Astrocyte (in vitro differentiated cells and primary cell): ENCODE measurements at regions not wholly inside any gene's neighbourhood (a gene's known extent, or its start where the extent isn't known, plus 50 kb on each side); places are given as distances from the start of the nearest gene placed in this dataset.

Experiments
- DNase-seq: peaks from one replicate; pipeline ENCODE4 v3.0.0-alpha.2; 2010; ENCODE audit warnings: low read depth
- FAIRE-seq: peaks from 2 replicates; lab custom pipeline; 2011; peaks lifted over from hg19 to GRCh38; lab: Jason Lieb, UNC
- H2AFZ ChIP-seq: 2 replicates; pipeline ENCODE4 v1.6.0; 2012; ENCODE audit warnings: low read depth, low read length, inconsistent platforms
- H3K27ac ChIP-seq: 2 replicates; pipeline ENCODE4 v1.5.1; 2011; ENCODE audit warnings: low read depth, low read length, inconsistent platforms
- H3K27me3 ChIP-seq: 2 replicates; pipeline ENCODE4 v1.6.0; 2011; ENCODE audit warnings: low read length, inconsistent platforms; ENCODE audit not compliant: insufficient read depth
- H3K36me3 ChIP-seq: 2 replicates; pipeline ENCODE4 v1.5.1; 2011; ENCODE audit warnings: low read length, inconsistent platforms; ENCODE audit not compliant: insufficient read depth
- H3K4me1 ChIP-seq: 2 replicates; pipeline ENCODE4 v1.5.1; 2011; ENCODE audit warnings: low read length, inconsistent platforms; ENCODE audit not compliant: insufficient read depth
- H3K4me2 ChIP-seq: 2 replicates; pipeline ENCODE4 v1.6.0; 2012; ENCODE audit warnings: low read length, inconsistent platforms
- H3K4me3 ChIP-seq: 2 replicates; pipeline ENCODE4 v1.5.1; 2011; ENCODE audit warnings: low read depth, mild to moderate bottlenecking, low read length, inconsistent platforms; ENCODE audit not compliant: insufficient read depth
- H3K79me2 ChIP-seq: 2 replicates; pipeline ENCODE4 v1.6.0; 2012; ENCODE audit warnings: mild to moderate bottlenecking, low read length, inconsistent platforms; ENCODE audit not compliant: insufficient read depth
- H3K9ac ChIP-seq: 2 replicates; pipeline ENCODE4 v1.6.0; 2012; ENCODE audit warnings: mild to moderate bottlenecking, low read length, inconsistent platforms
- H3K9me3 ChIP-seq: 2 replicates; pipeline ENCODE4 v1.5.1; 2012; ENCODE audit warnings: low read depth, mild to moderate bottlenecking, low read length, inconsistent platforms; ENCODE audit not compliant: insufficient read depth
- H4K20me1 ChIP-seq: 2 replicates; pipeline ENCODE4 v1.6.0; 2012; ENCODE audit warnings: low read length, inconsistent platforms; ENCODE audit not compliant: insufficient read depth
- H3K27ac Mint-ChIP-seq: one replicate; pipeline ENCODE4 v1.8.0; 2021; ENCODE audit warnings: mild to moderate bottlenecking, mixed read lengths; ENCODE audit not compliant: unreplicated experiment
- H3K27me3 Mint-ChIP-seq: one replicate; pipeline ENCODE4 v1.8.0; 2021; ENCODE audit warnings: low read depth, mixed read lengths; ENCODE audit not compliant: unreplicated experiment
- H3K36me3 Mint-ChIP-seq: one replicate; pipeline ENCODE4 v1.8.0; 2021; ENCODE audit warnings: low read depth, mixed read lengths; ENCODE audit not compliant: unreplicated experiment
- H3K4me1 Mint-ChIP-seq: one replicate; pipeline ENCODE4 v1.8.0; 2021; ENCODE audit warnings: low read depth, mixed read lengths; ENCODE audit not compliant: unreplicated experiment
- H3K4me3 Mint-ChIP-seq: one replicate; pipeline ENCODE4 v1.8.0; 2021; ENCODE audit warnings: mild to moderate bottlenecking, moderate library complexity, mixed read lengths; ENCODE audit not compliant: unreplicated experiment
- H3K9me3 Mint-ChIP-seq: one replicate; pipeline ENCODE4 v1.8.0; 2021; ENCODE audit warnings: mild to moderate bottlenecking, mixed read lengths; ENCODE audit not compliant: unreplicated experiment
- EZH2 ChIP-seq: IDR thresholded peaks from 2 replicates; pipeline ENCODE4 v1.6.1; 2012; ENCODE audit warnings: mild to moderate bottlenecking, low read length, inconsistent platforms; ENCODE audit not compliant: insufficient read depth
- TF ChIP-seq, protein P1 (sequence below): IDR thresholded peaks from 2 replicates; pipeline ENCODE4 v1.5.1; 2011; ENCODE audit warnings: low read depth, mild to moderate bottlenecking, inconsistent platforms, low read length, moderate library complexity; ENCODE audit not compliant: insufficient read depth

DNA sequence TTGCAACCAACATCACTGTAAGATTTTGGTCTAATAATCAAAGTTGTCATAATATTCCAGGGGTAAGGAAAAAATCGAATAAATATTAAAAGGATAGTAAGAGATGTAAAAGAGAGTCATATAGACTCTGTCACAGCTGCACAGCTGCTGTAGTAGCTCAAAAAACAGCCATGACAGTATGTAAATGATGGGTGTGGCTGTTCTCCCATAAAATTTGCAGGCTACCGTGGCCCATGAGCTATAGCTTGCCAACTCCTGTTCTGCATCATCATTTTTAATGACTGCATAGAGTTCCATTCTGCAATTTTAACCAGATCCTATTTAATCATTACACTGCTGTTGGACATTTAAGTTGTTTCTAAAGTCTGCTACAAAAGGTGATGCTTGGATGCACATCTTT lies 450.5 kb upstream of the MPDZ start:
- no peak overlapping the region for H3K4me3 Mint-ChIP-seq
- H3K27ac Mint-ChIP-seq, result no peak overlapping the region
- peaks cover 4% of the 10 kb centered on the region for H3K4me1 Mint-ChIP-seq
- Histone ChIP-seq H3K79me2 (no peaks in the 10 kb centered on the region), H3K9me3 (no peaks in the 10 kb centered on the region), H2AFZ (no peak overlapping the region), H3K9ac (no peak overlapping the region), H3K4me1 (no peaks in the 10 kb centered on the region), H4K20me1 (no peaks in the 10 kb centered on the region), H3K4me3 (no peak overlapping the region), H3K27me3 (no peaks in the 10 kb centered on the region), H3K27ac (no peak overlapping the region), H3K4me2 (no peak overlapping the region), H3K36me3 (no peaks in the 10 kb centered on the region)
- peaks cover 4% of the 10 kb centered on the region for H3K9me3 Mint-ChIP-seq
- DNase-seq (no peak), FAIRE-seq (no peak)
- peaks cover 10% of the 10 kb centered on the region for H3K27me3 Mint-ChIP-seq
- no peaks in the 10 kb centered on the region for H3K36me3 Mint-ChIP-seq
- TF ChIP-seq EZH2, result no peak
- TF ChIP-seq, protein P1, sequence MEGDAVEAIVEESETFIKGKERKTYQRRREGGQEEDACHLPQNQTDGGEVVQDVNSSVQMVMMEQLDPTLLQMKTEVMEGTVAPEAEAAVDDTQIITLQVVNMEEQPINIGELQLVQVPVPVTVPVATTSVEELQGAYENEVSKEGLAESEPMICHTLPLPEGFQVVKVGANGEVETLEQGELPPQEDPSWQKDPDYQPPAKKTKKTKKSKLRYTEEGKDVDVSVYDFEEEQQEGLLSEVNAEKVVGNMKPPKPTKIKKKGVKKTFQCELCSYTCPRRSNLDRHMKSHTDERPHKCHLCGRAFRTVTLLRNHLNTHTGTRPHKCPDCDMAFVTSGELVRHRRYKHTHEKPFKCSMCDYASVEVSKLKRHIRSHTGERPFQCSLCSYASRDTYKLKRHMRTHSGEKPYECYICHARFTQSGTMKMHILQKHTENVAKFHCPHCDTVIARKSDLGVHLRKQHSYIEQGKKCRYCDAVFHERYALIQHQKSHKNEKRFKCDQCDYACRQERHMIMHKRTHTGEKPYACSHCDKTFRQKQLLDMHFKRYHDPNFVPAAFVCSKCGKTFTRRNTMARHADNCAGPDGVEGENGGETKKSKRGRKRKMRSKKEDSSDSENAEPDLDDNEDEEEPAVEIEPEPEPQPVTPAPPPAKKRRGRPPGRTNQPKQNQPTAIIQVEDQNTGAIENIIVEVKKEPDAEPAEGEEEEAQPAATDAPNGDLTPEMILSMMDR, result no peak

- DNase-seq, result peak; percentile 73
- H3K4me2 ChIP-seq, result no peak overlapping the region
- no peaks in the 10 kb centered on the region for H3K9me3 ChIP-seq
- Mint-ChIP-seq H3K27ac (no peak overlapping the region), H3K27me3 (peaks cover 4% of the 10 kb centered on the region), H3K9me3 (peaks cover 4% of the 10 kb centered on the region), H3K4me1 (peaks cover 4% of the 10 kb centered on the region), H3K36me3 (no peaks in the 10 kb centered on the region), H3K4me3 (no peak overlapping the region)
- H3K27me3 ChIP-seq, result no peaks in the 10 kb centered on the region
- no peaks in the 10 kb centered on the region for H3K36me3 ChIP-seq
- TF ChIP-seq, protein P1, result no peak
- TF ChIP-seq EZH2, result no peak
- no peak overlapping the region for H3K27ac ChIP-seq
- H3K9ac ChIP-seq, result no peak overlapping the region
- FAIRE-seq, result no peak
- no peak overlapping the region for H2AFZ ChIP-seq
- no peaks in the 10 kb centered on the region for H4K20me1 ChIP-seq
- H3K4me1 ChIP-seq, result no peaks in the 10 kb centered on the region
- no peak overlapping the region for H3K4me3 ChIP-seq
- no peaks in the 10 kb centered on the region for H3K79me2 ChIP-seq
Measured at GRCh38 chr9:13728917-13729811, 449.7 kb upstream of the MPDZ start.

DNA sequence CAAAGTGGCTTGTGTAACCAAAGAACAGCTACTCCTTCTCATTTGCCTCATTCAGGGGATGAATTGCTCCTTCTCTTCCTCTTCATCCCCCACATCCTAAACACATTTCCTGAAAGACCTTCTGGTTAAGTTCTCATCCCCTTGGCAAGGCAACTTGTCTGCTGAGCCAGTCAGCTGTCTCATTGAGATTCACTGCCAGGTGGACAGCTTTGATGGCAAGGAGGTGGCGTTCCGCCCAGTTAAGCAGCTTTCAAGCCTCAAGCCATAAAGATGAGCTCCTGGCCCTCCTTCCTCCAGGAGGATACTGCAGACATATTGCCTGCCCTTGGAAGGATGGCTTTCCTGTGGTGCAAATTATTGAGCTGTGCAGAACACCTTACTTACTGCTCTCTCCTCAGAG lies 448.6 kb upstream of the MPDZ start:
- Histone ChIP-seq H2AFZ (no peak overlapping the region), H4K20me1 (no peaks in the 10 kb centered on the region), H3K9me3 (no peaks in the 10 kb centered on the region), H3K36me3 (no peaks in the 10 kb centered on the region), H3K79me2 (no peaks in the 10 kb centered on the region), H3K4me1 (no peaks in the 10 kb centered on the region), H3K27me3 (no peaks in the 10 kb centered on the region), H3K9ac (no peak overlapping the region), H3K27ac (no peak overlapping the region), H3K4me2 (no peak overlapping the region), H3K4me3 (no peak overlapping the region)
- H3K27ac Mint-ChIP-seq, result no peak overlapping the region
- no peak for FAIRE-seq
- peaks cover 4% of the 10 kb centered on the region for H3K9me3 Mint-ChIP-seq
- H3K27me3 Mint-ChIP-seq, result peaks cover 4% of the 10 kb centered on the region
- DNase-seq, result no peak
- H3K4me1 Mint-ChIP-seq, result peaks cover 4% of the 10 kb centered on the region
- H3K4me3 Mint-ChIP-seq, result no peak overlapping the region
- no peak for TF ChIP-seq EZH2
- TF ChIP-seq, protein P1, result no peak
- no peaks in the 10 kb centered on the region for H3K36me3 Mint-ChIP-seq
